C4-2B (cell line): ENCODE measurements at regions not wholly inside any gene's neighbourhood (a gene's known extent, or its start where the extent isn't known, plus 50 kb on each side); places are given as distances from the start of the nearest gene placed in this dataset.

Source experiments
- H3K27ac ChIP-seq: fragments of 450-650 bp; 2 replicates; pipeline ENCODE4 v1.5.1; 2017
- ZFX ChIP-seq: fragments of 450-650 bp; IDR thresholded peaks from 2 replicates; pipeline ENCODE4 v1.6.1; 2017
- TF ChIP-seq, protein P1 (sequence below): fragments of 450-650 bp; conservative IDR thresholded peaks from 2 replicates; pipeline ENCODE4 v1.5.1; 2017; ENCODE audit warnings: mild to moderate bottlenecking

- TF ChIP-seq ZFX: no peak
- TF ChIP-seq, protein P1, sequence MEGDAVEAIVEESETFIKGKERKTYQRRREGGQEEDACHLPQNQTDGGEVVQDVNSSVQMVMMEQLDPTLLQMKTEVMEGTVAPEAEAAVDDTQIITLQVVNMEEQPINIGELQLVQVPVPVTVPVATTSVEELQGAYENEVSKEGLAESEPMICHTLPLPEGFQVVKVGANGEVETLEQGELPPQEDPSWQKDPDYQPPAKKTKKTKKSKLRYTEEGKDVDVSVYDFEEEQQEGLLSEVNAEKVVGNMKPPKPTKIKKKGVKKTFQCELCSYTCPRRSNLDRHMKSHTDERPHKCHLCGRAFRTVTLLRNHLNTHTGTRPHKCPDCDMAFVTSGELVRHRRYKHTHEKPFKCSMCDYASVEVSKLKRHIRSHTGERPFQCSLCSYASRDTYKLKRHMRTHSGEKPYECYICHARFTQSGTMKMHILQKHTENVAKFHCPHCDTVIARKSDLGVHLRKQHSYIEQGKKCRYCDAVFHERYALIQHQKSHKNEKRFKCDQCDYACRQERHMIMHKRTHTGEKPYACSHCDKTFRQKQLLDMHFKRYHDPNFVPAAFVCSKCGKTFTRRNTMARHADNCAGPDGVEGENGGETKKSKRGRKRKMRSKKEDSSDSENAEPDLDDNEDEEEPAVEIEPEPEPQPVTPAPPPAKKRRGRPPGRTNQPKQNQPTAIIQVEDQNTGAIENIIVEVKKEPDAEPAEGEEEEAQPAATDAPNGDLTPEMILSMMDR: no peak
- H3K27ac ChIP-seq: no peak overlapping the region
Measured at GRCh38 chr18:38010037-38010436, 444.4 kb upstream of the CELF4 start.

DNA sequence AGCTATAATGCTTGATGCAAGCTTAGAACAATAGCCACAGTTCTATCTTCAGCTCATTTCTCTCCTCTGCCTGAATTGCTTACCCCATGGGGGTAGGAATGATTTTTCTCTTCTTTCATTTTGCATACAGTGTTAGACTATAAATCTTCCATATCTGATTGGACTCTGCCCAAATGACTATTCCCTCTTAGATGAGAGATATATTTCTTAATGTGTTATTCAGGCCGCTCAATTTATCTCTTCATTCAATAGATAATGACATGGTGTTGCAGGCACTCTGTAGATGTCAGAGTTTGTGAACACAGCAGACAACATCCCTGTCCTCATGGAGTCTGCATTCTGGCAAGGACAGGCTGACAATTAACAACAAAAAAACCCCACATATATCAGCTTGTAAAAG is 443.7 kb upstream of the CELF4 start:
- no peak for TF ChIP-seq ZFX
- TF ChIP-seq, protein P1: no peak
- H3K27ac ChIP-seq: no peak overlapping the region

GRCh38 chr18:38007676-38008330 is 442.2 kb upstream of the CELF4 start:
- H3K27ac ChIP-seq: no peak overlapping the region
- no peak for TF ChIP-seq ZFX
- TF ChIP-seq, protein P1: no peak

GRCh38 chr18:38007026-38007425 is 441.4 kb upstream of the CELF4 start:
- no peak overlapping the region for H3K27ac ChIP-seq
- TF ChIP-seq, protein P1: no peak
- TF ChIP-seq ZFX: no peak

- H3K27ac ChIP-seq: no peak overlapping the region
- TF ChIP-seq, protein P1: no peak
- no peak for TF ChIP-seq ZFX
Measured at GRCh38 chr18:38006541-38006940, 440.9 kb upstream of the CELF4 start.

GRCh38 chr18:37997695-37998094 is 432.1 kb upstream of the CELF4 start:
- no peak overlapping the region for H3K27ac ChIP-seq
- TF ChIP-seq, protein P1: no peak
- no peak for TF ChIP-seq ZFX

GRCh38 chr18:37987901-37988300 is 422.3 kb upstream of the CELF4 start:
- TF ChIP-seq, protein P1: no peak
- TF ChIP-seq ZFX: no peak
- H3K27ac ChIP-seq: no peak overlapping the region
